ENCODE measurements at regions not wholly inside any gene's neighbourhood (a gene's known extent, or its start where the extent isn't known, plus 50 kb on each side); places are given as distances from the start of the nearest gene placed in this dataset.
"Not testable (repeated sequence)": the region's sequence is repeated elsewhere in the genome, so short reads cannot be mapped to it uniquely, and the experiment has no call there.

DNA sequence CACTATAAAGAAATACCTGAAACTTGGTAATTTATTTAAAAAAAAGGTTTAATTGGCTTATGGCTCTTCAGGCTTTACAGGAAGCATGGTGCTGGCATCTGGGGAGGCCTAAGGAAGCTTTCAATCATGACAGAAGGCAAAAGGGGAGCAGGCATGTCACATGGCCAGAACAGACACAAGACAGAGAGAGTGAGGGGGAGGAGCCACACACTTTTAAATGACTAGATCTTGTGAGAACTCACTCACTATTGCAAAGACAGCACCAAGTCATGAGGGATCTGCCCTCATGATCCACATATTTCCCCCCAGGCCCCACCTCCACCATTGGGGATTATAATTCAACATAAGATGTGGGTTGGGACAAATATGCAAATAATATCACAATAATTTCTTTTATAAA lies 355.6 kb downstream of the DAD1 start:
- no peak for DNase-seq

DNA sequence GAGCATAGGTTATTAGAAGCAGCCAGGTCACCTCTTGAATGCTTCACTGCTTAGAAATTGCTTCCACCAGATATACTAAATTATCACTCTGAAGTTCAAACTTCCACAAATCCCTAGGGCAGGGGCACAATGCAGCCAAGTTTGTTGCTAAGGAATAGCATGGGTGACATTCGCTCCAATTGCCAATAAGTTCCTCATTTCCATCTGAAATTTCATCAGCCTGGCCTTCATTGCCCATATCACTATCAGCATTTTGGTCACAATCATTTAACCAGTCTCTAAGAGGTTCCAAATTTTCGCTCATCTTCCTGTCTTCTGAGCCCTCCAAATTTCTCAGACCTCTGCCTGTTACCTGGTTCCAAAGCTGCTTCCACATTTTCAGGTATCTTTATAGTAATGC lies 356.1 kb downstream of the DAD1 start:
- DNase-seq: no peak

DNA sequence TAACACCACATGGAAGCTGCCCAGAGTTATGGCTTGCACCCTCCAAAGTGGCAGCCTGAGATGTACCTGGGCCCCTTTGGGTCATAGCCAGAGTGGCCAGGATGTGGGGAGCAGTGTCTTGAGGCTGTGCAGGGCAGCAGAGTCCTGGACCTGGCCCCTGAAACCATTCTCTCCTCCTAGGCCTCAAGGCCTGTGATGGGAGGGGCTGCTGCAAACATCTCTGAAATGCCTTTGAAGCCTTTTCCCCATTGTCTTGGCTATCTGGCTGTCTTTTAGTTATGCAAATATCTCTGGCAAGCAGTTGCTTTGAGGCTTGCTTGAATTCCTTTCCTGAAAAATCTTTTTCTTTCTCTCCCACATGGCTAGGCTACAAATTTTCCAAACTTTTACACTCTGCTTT lies 356.5 kb downstream of the DAD1 start:
- no peak for DNase-seq

DNA sequence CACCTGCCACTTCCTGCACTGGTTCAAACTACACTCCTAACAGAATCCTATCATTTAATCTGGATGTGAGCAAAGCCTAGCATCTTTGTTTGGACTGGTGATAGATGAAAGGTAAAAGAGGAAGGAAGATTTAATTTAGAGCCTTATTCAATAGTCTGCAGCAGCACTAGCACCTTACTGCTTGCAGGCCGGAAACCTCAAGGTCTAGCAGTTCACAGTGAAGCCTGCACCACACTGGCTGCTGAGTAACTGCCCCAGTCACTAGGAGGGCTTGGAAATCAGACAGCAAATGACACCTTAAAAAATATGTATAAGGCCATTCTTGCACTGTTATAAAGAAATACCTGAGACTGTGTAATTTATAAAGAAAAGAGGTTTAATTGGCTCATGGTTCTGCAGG lies 358.0 kb downstream of the DAD1 start:
- no peak for DNase-seq

DNA sequence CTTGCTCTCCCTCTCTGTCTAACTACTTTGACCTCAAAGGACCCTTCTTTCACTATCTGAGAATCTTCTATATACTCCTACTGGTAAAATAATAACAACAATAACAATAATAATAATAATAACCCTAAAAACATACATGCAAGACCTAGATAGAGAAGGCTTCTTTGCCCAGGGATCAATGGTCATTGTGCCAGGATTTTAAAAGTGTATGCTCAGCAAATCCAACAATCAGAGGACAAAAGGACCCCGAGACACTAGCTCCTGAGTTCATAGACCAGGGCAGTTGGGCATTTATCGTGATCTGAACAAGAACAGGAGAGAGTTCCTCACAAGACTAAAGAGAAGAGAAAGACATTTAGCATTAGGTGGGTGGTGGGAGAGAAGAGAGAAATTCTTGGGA lies 358.5 kb downstream of the DAD1 start:
- DNase-seq: no peak

DNA sequence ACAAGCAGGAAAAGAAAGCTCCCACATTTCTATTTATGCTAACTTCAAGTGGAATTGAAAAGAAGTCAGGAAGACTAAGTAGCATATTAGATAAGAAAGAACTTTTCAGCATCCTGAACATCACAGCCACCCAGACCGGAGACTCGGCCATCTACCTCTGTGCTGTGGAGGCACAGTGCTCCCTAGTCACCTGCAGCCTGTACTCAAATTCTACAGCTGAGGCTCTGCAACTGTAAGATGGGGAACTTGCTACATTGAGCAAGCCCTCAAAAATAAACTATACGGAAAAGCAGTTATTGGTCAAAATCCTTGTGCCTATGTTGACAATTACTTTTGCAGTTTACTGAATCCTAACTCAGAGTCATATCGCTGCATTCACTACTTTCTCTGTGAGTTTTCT lies 361.9 kb downstream of the DAD1 start:
- DNase-seq: no peak

DNA sequence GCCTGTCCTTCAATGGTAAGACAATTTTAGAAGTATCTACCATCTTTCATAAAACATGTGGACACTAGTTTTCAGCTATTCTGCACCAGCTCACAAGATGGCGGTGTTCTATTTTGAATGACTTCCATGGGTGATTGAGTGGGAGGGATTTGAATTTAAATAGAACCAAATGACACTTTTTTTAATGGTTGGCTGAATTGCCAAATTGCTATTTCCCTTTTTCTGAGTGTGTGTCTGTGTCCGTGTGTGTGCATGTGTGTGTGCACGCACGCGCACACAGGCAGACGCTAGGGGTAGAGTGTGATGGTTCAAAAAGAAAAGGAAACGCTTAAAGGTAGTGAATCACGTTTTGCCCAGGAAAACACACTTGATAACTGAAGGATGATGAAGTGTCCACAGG lies 362.6 kb downstream of the DAD1 start:
- no peak for DNase-seq

DNA sequence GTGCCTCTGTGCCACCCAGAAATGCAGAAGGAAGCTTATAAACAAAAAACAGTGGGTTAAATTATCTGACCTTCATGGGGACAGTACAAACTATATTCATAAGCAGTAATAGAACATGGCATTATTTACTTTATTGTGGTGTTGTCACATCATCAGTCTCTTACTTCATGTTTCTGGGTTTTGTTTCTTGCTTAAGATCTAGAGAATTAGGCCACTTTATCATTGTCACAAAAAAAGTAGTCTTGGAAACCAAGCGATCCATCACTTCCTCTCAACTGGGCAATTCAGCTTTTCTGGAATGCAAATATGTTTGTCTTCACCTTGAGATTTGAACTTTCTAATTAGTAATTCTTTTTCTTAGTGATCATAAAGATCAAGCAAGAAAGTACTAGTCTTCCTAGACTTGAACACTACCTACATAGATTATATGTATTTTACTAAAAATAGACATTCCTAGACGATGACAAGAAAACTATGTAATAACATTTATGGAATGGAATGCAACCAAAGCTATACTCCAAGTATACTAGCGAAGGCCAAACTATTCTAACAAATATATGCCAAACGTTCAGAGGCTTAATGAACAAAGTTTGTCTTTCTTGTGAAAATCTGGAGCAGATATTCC lies 363.4 kb downstream of the DAD1 start:
- no peak for DNase-seq

DNA sequence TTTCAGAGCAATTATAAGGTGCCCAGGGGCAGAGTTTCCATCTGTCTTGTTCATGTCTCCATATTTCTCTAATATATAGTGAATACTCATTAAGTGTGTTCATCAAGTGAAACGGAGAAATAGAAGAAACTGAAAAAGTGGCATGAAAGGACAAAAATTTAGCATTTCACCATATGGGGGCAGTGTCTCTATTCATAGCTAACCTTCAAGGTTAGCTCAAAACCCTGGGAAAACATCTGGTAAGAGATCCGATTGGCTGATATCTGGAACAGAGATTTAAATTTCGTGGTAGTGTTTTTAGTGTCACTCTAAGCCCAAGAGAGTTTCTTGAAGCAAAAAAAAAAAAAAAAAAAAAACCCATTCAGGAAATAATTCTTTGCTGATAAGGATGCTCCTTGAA lies 367.5 kb downstream of the DAD1 start:
- DNase-seq: no peak

DNA sequence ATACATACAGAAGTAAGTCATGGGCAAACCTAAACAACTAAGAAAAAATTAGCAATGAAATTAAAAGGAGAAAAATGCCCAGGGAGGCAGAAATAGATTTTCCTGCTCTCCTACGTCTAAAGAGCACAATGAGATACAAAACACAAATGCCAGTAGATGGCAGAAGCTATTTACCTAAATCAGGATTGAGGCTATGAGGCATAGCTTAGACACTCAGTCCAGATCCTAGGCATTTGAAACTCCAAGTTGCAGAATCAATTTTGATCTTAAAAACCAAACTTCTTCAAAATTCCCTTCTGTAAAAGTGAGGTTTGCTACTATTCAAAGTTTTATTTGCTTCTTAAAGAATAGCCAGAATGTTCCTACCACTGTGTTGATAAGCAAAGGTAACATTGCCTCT lies 368.6 kb downstream of the DAD1 start:
- DNase-seq: no peak

DNA sequence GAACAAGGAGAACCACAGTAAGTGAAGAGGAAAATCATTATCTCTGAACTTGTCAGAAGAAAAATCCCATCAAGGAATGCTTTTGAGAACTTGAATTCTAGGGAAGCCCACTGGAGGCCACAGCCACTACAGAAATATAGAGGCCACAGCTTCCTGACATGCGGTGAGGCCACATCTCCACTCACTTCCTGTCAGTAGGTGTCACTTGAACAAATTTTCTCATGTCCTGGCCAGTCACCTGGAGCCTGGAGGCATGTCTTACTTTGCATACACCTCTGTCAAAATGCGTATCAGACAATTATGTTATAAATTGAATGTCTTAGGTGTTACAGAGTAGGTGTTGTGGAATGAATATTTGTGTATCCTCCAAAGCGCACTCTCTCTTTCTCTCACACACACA lies 370.3 kb downstream of the DAD1 start:
- no peak for DNase-seq

DNA sequence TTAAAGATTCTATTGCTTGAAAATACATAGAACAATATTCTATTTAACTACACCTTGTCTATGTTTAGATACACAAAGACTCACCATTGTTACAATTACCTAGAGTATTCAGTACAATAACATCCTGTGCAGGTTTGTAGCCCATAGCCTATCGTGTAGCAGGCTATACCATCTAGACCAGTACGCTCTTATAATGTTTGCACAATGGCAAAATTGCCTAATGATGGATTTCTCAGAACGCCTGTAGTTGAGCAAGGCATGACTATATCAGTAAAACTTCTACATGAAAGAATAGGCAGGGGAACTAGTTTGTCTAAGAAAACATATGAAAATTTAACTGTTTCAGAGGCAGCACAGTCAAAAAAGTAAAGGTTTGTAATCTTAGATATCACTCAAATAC lies 375.9 kb downstream of the DAD1 start:
- no peak for DNase-seq

DNA sequence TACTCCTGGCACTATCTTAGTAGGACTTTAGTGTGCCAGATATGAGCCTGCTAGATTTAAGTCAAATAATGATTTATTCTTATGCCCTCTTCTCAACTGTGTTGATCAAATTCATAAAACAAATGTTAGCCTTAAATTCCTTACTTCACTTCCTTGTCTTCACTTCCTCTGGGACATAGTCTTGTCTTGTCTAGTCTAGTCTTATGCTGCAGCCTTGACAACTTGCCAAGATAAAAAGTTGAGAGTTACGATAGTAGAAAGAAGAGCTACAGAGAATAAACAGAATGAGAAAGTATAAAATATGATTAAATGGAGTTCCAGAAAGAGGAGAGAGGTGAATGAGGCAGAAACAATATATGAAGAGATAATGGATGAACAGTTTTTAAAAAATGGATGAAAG lies 378.1 kb downstream of the DAD1 start:
- DNase-seq: no peak

DNA sequence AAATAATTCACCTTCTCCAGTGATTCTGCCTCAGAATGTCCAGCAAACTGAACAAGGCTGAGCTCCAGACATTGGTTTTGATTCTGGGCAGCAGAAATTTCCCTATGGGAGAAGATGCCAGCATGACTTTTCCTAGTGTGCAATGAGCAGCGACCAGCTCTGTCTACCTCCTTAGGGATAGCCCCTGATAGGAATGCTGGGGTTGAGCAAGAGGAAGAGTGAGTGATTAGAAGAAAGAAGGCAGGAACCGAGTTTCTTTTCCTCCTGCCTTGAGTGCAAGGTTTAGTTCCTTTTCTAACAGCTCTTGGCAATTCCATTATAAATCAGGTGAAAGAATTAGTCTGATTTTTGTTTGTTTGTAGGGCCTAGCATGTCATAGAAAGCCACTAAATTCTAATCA lies 379.0 kb downstream of the DAD1 start:
- no peak for DNase-seq

DNA sequence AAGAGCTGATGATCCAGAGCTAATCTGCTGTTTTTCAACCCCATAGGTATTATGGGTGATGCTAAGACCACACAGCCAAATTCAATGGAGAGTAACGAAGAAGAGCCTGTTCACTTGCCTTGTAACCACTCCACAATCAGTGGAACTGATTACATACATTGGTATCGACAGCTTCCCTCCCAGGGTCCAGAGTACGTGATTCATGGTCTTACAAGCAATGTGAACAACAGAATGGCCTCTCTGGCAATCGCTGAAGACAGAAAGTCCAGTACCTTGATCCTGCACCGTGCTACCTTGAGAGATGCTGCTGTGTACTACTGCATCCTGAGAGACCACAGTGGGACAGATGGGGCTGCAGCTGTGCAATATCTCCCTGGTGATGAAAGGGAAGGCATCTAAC lies 386.0 kb downstream of the DAD1 start:
- no peak for DNase-seq

DNA sequence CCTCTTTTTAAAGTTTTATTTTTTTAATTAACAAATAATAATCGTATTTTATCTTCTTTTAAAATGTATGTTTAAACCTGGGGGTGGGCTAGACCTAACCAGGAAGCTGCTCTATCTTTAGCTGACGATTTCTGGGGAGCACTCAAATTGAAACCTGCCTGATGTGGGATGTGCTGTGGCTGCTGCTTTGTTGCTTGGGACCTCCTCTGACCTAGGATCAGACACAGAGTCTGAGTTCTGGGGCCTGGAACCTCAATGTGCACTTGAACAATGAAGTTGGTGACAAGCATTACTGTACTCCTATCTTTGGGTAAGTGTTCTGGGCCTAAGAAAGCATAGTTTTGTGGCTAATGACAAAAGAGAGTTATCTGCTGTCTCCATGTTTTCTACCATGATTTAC lies 386.7 kb downstream of the DAD1 start:
- DNase-seq: no peak

DNA sequence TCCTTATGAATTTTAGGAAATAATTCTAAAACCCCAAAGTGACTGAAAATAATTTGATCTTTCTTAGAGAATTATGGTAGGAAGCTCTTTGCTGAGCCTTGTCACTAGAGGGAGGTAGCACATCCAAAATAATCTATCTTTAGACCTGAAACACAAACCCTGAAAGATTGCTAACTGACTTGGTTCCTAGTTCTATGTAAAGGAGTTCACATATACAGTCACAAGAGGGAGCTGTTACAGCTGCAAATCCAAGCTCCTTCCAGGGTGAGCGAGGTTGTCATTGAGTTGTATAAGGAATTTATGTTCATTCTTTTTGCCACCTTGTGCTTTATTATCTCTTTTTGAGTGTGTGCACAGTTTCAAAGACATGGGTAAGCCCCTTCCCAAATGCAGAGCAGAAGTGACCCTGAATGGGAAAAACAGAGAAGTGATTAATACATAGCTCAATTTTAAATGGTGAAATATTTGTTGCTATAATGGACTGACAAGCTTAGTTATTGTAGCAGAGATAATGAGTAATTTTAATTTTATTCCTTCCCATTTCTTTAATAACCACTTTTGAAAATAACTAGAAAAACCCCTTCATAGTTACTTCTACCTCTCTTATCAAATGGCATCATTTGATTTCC lies 387.9 kb downstream of the DAD1 start:
- DNase-seq: no peak

DNA sequence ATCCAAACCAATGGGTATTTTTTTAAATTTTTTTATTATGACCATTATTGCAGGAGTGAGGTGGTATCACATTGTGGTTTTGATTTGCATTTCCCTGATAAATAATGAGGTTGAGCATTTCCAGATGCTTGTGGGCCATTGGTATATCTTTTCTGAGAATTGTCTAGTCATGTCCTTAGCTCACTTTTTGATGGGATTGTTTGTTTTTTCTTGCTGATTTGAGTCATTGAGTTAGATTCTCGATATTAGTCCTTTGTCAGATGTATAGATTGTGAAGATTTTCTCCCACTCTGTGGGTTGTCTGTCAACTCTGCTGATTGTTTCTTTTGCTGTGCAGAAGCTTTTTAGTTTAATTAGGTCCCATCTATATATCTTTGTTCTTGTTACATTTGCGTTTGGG lies 388.9 kb downstream of the DAD1 start:
- not testable (repeated sequence) for DNase-seq

DNA sequence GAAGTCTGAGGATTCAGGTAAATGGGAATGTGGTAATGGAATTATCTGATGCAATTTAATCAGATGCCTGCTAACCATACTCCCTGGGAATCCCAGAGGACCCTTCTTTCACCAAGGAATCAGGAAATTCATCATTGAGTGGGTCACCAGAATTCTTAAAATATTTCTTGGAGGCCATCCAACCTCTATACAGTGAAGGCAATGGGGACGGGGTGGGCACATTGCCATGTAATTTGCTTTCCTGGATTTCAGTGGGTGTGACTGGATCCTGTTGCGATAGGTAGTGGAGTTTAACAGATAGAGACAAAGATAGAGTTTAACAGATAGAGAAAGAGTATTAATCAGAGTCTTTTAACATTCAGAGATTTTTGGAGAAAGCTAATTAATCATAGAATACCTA lies 394.4 kb downstream of the DAD1 start:
- no peak for DNase-seq

DNA sequence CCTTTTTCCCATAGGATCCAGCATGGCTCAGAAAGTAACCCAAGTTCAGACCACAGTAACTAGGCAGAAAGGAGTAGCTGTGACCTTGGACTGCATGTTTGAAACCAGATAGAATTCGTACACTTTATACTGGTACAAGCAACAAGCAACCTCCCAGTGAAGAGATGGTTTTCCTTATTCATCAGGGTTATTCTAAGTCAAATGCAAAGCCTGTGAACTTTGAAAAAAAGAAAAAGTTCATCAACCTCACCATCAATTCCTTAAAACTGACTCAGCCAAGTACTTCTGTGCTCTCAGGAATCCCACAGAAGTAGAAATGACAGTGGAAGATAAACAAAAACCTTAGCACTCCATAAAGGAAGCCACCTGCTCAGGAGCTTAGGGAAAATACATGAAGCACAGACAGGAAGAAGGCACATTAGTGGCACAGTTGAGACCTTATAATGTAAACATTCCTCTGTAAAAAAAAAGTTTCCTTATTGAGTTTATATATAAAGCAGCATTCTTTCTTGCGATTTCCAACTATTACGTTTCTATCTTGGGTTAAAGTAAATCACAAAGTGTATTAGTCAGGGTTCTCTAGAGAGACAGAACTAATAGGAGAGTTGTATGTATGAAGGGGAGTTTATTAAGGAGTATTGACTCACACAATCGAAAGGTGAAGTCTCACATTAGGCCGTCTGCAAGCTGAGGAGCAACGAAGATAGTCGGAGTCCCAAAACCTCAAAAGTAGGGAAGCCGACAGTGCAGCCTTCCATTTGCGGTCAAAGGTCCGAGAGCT lies 398.4 kb downstream of the DAD1 start:
- no peak for DNase-seq

DNA sequence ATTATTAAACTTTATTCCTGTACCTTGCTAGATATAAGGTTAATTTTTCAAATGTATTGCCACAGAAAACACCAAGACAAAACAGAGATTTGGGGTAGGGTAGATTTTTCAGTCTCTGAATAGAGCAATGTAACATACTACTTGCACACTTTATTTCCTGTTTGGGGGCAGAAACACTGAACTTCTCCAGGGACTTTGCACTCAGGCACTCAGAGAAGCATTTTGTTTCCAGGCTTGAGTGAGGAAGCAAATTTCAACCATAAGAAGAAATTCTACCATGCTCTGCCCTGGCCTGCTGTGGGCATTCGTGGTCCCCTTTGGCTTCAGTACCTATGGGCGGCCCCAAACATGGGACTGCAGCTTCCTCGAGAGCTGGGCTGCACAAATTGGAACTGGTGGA lies 399.1 kb downstream of the DAD1 start:
- no peak for DNase-seq

DNA sequence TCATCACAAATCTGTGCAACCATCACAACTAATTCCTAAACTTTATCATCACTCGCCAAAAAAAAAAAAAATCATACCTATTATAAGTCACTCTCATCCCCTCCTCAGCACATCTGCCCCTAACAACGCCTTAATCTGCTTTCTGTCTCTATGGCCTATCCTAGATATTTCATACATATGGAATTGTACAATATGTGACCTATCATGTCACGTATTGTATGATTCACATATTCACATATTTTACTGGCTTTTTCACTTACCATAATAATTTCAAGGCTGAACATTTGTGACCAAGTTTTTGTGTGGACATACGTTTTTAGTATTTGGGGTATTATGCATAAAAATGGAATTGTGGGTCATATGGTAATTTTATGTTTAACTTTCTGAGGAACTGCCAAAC lies 400.7 kb downstream of the DAD1 start:
- DNase-seq: no peak

DNA sequence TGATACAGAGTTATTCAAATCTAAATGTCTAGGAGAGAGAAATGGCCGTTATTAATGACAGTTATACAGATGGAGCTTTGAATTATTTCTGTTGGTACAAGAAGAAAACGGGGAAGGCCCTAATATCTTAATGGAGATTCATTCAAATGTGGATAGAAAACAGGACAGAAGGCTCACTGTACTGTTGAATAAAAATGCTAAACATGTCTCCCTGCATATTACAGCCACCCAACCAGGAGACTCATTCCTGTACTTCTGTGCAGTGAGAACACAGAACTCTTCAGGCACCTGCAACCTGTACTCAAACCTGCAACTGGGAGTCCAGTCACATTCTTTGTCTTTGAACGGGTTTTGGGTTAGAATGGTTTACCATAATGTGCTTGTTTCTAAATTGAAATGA lies 403.2 kb downstream of the DAD1 start:
- DNase-seq: no peak

DNA sequence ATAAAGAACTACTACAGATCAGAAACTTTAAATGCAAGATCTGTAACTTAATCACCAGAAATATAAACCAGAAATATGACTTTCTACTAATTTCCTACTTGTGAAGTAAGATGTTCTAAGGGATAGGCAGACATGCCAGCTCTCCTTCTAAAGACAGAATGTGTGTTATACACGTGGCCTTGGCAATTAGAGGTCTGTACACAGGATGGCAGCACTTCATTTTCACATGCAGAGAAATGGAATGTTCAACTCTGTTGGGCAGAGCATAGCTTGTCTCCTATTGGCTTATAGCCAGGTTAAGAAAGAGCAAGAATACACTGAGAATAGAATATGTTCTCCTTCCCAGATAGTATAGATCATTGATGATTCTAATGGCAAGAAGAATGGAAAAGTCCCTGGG lies 403.8 kb downstream of the DAD1 start:
- no peak for DNase-seq

DNA sequence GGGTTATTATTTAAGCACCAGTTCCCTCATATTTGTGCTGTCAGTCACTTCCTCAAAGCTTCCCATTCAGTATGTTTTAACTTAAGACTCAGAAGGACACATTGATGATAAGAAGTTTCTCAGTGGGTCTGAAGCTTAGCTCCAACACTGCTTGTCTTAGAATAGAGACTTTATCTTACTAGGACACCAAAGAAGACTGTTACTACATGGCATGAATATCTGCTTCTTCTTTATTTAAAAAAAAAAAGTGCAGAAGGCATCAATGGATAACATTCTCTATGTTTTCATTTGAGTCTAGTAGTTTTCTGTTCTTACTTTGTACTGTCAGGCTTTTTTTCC lies 404.2 kb downstream of the DAD1 start:
- DNase-seq: no peak

Data from 8988T (cell line).